ENCODE measurements at regions not wholly inside any gene's neighbourhood (a gene's known extent, or its start where the extent isn't known, plus 50 kb on each side); places are given as distances from the start of the nearest gene placed in this dataset.

- TF ChIP-seq EZH2 (IDR thresholded peaks at IDR 0.05): no peak
- TF ChIP-seq EZH2phosphoT487 (IDR thresholded peaks at IDR 0.05): no peak
- no peak for TF ChIP-seq CTCF (IDR thresholded peaks at IDR 0.05)
- H4K20me1 ChIP-seq (ENCODE audit: low read depth): no peaks in the 10 kb centered on the region
- no peak overlapping the region for H3K27ac ChIP-seq
- no peak overlapping the region for H3K27ac Mint-ChIP-seq
- H3K4me3 ChIP-seq: no peak overlapping the region
- no peaks in the 10 kb centered on the region for H3K27me3 ChIP-seq
- H3K36me3 Mint-ChIP-seq: no peaks in the 10 kb centered on the region
- no peak overlapping the region for H2AFZ ChIP-seq (replicated peaks)
- no peaks in the 10 kb centered on the region for H3K36me3 ChIP-seq
- H3K4me1 Mint-ChIP-seq: no peaks in the 10 kb centered on the region
- H3K9me3 Mint-ChIP-seq: no peaks in the 10 kb centered on the region
- H3F3A ChIP-seq (ENCODE audit: low read depth): no peaks in the 10 kb centered on the region
- H3K9me3 ChIP-seq (ENCODE audit: low read depth): no peaks in the 10 kb centered on the region
- no peaks in the 10 kb centered on the region for H3K79me2 ChIP-seq (ENCODE audit: low read depth)
- no peak overlapping the region for H3K4me3 Mint-ChIP-seq
- no peak for DNase-seq (ENCODE audit: low spot score)
- H3K27me3 Mint-ChIP-seq (ENCODE audit: insufficient read depth, low read depth): no peaks in the 10 kb centered on the region
- no peaks in the 10 kb centered on the region for H3K4me1 ChIP-seq
- no peak overlapping the region for H3K4me2 ChIP-seq
- H3K9ac ChIP-seq: no peak overlapping the region
Observed at GRCh38 chr4:155434366-155434765, 57.6 kb upstream of the MAP9 start.

GRCh38 chr4:155433636-155434360 lies 57.0 kb upstream of the MAP9 start:
- H3K4me1 ChIP-seq: no peaks in the 10 kb centered on the region
- no peak overlapping the region for H3K27ac Mint-ChIP-seq
- no peak for TF ChIP-seq CTCF (IDR thresholded peaks at IDR 0.05)
- TF ChIP-seq EZH2 (IDR thresholded peaks at IDR 0.05): no peak
- no peak overlapping the region for H3K27ac ChIP-seq
- no peak overlapping the region for H2AFZ ChIP-seq (replicated peaks)
- H3K27me3 Mint-ChIP-seq (ENCODE audit: insufficient read depth, low read depth): no peaks in the 10 kb centered on the region
- no peak overlapping the region for H3K4me3 ChIP-seq
- peaks cover under 1% of the 10 kb centered on the region for H3K9me3 ChIP-seq (ENCODE audit: low read depth)
- H3K9ac ChIP-seq: no peak overlapping the region
- no peak overlapping the region for H3K4me3 Mint-ChIP-seq
- no peaks in the 10 kb centered on the region for H3K79me2 ChIP-seq (ENCODE audit: low read depth)
- DNase-seq (ENCODE audit: low spot score): no peak
- H3F3A ChIP-seq (ENCODE audit: low read depth): no peaks in the 10 kb centered on the region
- H3K4me2 ChIP-seq: no peak overlapping the region
- no peaks in the 10 kb centered on the region for H3K36me3 Mint-ChIP-seq
- no peaks in the 10 kb centered on the region for H3K36me3 ChIP-seq
- no peaks in the 10 kb centered on the region for H4K20me1 ChIP-seq (ENCODE audit: low read depth)
- H3K9me3 Mint-ChIP-seq: no peaks in the 10 kb centered on the region
- H3K4me1 Mint-ChIP-seq: no peaks in the 10 kb centered on the region
- H3K27me3 ChIP-seq: no peaks in the 10 kb centered on the region

- no peaks in the 10 kb centered on the region for H3K36me3 Mint-ChIP-seq
- H3K27me3 ChIP-seq: no peaks in the 10 kb centered on the region
- no peak overlapping the region for H3K27ac ChIP-seq
- no peak for TF ChIP-seq CTCF (IDR thresholded peaks at IDR 0.05)
- TF ChIP-seq EZH2 (IDR thresholded peaks at IDR 0.05): no peak
- TF ChIP-seq EZH2phosphoT487 (IDR thresholded peaks at IDR 0.05): no peak
- H3K4me1 ChIP-seq: no peaks in the 10 kb centered on the region
- DNase-seq (ENCODE audit: low spot score): no peak
- no peak overlapping the region for H2AFZ ChIP-seq (replicated peaks)
- no peak overlapping the region for H3K4me3 ChIP-seq
- peaks cover 8% of the 10 kb centered on the region for H3K36me3 ChIP-seq
- no peaks in the 10 kb centered on the region for H4K20me1 ChIP-seq (ENCODE audit: low read depth)
- no peaks in the 10 kb centered on the region for H3K79me2 ChIP-seq (ENCODE audit: low read depth)
- no peak overlapping the region for H3K27ac Mint-ChIP-seq
- H3F3A ChIP-seq (ENCODE audit: low read depth): peaks cover 9% of the 10 kb centered on the region
- H3K9ac ChIP-seq: no peak overlapping the region
- peaks cover 8% of the 10 kb centered on the region for H3K9me3 Mint-ChIP-seq
- H3K27me3 Mint-ChIP-seq (ENCODE audit: insufficient read depth, low read depth): no peaks in the 10 kb centered on the region
- H3K9me3 ChIP-seq (ENCODE audit: low read depth): peaks cover 19% of the 10 kb centered on the region
- H3K4me1 Mint-ChIP-seq: no peaks in the 10 kb centered on the region
- H3K4me2 ChIP-seq: no peak overlapping the region
- H3K4me3 Mint-ChIP-seq: no peak overlapping the region
Observed at GRCh38 chr4:155430895-155431795, 54.4 kb upstream of the MAP9 start.

Measured in neural progenitor cell (in vitro differentiated cells).